Heart left ventricle (tissue), 16 donors: ENCODE measurements at regions not wholly inside any gene's neighbourhood (a gene's known extent, or its start where the extent isn't known, plus 50 kb on each side); places are given as distances from the start of the nearest gene placed in this dataset.
A peak's percentile ranks its signal among the peaks of the same experiment; 100 is the strongest.

Experiments
- ATAC-seq, 4 donors: fragments of 200-7000 bp; cut with Tn5 transposase; one replicate each; pipeline ENCODE4 v1.9.1; 2020 to 2022; ENCODE audit warnings: moderate library complexity in 4 of 4, mild to moderate bottlenecking in 3 of 4, moderate number of reproducible peaks in 1 of 4
- DNase-seq, 5 donors: peaks; one replicate each; pipeline ENCODE4 v3.0.0-alpha.2; 2020
- H3K27ac ChIP-seq, 12 donors: fragments of 200-600 bp; sonication (generic) in 4 of 12; one replicate each; pipeline versions ENCODE4 v1.5.0 to v1.8.0; 2016 to 2022; ENCODE audit warnings: mild to moderate bottlenecking in 2 of 12
- H3K27me3 ChIP-seq, 9 donors: fragments of 200-600 bp; sonication (generic) in 2 of 9; one replicate each; pipeline versions ENCODE4 v1.5.1 to v1.8.0; 2016 to 2022; ENCODE audit warnings: mild to moderate bottlenecking in 3 of 9
- H3K36me3 ChIP-seq, 9 donors: fragments of 200-600 bp; sonication (generic) in 2 of 9; one replicate each; pipeline versions ENCODE4 v1.5.0 to v1.8.0; 2018 to 2022; ENCODE audit warnings: mild to moderate bottlenecking in 2 of 9
- H3K4me1 ChIP-seq, 12 donors: fragments of 200-600 bp; sonication (generic) in 4 of 12; one replicate each; pipeline versions ENCODE4 v1.5.0 to v1.8.0; 2016 to 2022; ENCODE audit warnings: mild to moderate bottlenecking in 3 of 12
- H3K4me3 ChIP-seq, 12 donors: fragments of 200-600 bp; sonication (generic) in 4 of 12; one replicate each; pipeline versions ENCODE4 v1.5.0 to v1.8.0; 2017 to 2022; ENCODE audit warnings: mild to moderate bottlenecking in 9 of 12, moderate library complexity in 4 of 12
- H3K9me3 ChIP-seq, 12 donors: fragments of 200-600 bp; sonication (generic) in 4 of 12; one replicate each; pipeline versions ENCODE4 v1.5.0 to v1.8.0; 2016 to 2022; ENCODE audit warnings: mild to moderate bottlenecking in 1 of 12
- CTCF ChIP-seq, 12 donors: fragments of 200-600 bp; sonication (generic) in 4 of 12; IDR thresholded peaks; one replicate each; pipeline versions ENCODE4 v1.5.0 to v1.8.0; 2018 to 2022; ENCODE audit warnings: antibody characterized with exemption in 12 of 12, mild to moderate bottlenecking in 5 of 12
- POLR2A ChIP-seq, 2 donors: fragments of 450-650 bp; IDR thresholded peaks; one replicate each; pipeline ENCODE4 v1.6.1; 2017; ENCODE audit warnings: antibody characterized with exemption in 2 of 2, mild to moderate bottlenecking in 2 of 2, moderate library complexity in 2 of 2
- WGBS, 4 donors: extraction: QIAGEN DNeasy Blood & Tissue Kit in 2 of 4; methylation state at CpG; one replicate each; pipeline versions ENCODE4 v1.1.5 to v1.1.7; 2013 to 2018; 5-methylcytosine and 5-hydroxymethylcytosine counted together
- intact Hi-C, 10 donors: fragments of 100-400 bp; cut with DNase I; formaldehyde crosslinking; loops; one replicate each; pipeline versions ENCODE4 v1.11.1 to v1.14.2; 2022
- donor health status: ischemic (EF 13 %, LVEDD 7.1; RV severe dilation, severe dysfunction).
- donor health status: healthy with polysubstance abuse.
- donor health status: DM: no; HTN: yes; CAD: no.
- donor health status: DM: no; HTN: no; CAD: no.
- donor health status: ischemic (EF 25% LVEDD 6.9; RV normal size, moderate dysfunction).
- donor health status: ischemic (EF 25% LVEDD 5.7; RV mildly dilated, moderate dysfunction).
- donor health status: healthy.
- donor health status: DM: yes; HTN: yes; CAD: no.
- donor health status: ischemic (EF 35%, LVEDD 5.7; RV mildly dilated, moderate dysfunction).
- donor health status: nonischemic (EF 11% LVEDD 7.7; RV severe dilation, severe dysfunction).
- donor health status: DM: yes; HTN: yes; CAD: no.
- donor health status: PGD.
- donor health status: ischemic (EF 29% LVEDD 5.4; RV normal size, mild dysfunction).
- donor health status: nonischemic (EF 23%, LVEDD 6.1; RV moderate dilation, normal function).

GRCh38 chr5:134463176-134463720, 51.6 kb upstream of the CDKN2AIPNL start:
- H3K36me3 ChIP-seq = no peaks in the 10 kb centered on the region
- ATAC-seq = no peak
- TF ChIP-seq POLR2A (IDR thresholded peaks at IDR 0.05) (no peak), CTCF (IDR thresholded peaks at IDR 0.05) (no peak)
- H3K9me3 ChIP-seq = no peaks in the 10 kb centered on the region
- DNase-seq = no peak
- intact Hi-C loops = loop anchor here in 1 of 10 donors (1.0 kb wide), 1 partner anchor 23 kb away; no protein-coding TSS in a partner anchor
- peaks cover 3 to 56% (median 38%) of the 10 kb centered on the region in 12 donors for H3K4me1 ChIP-seq
- H3K4me3 ChIP-seq = no peak overlapping the region
- WGBS, 4 donors = 91 to 99% (median 96%) methylated on average over 7 of the region's 7 CpGs
- H3K27ac ChIP-seq = peak overlapping the region in 1 of 12 donors; percentile 7
- H3K27me3 ChIP-seq = no peaks in the 10 kb centered on the region

GRCh38 chr5:134462761-134463160, 51.1 kb upstream of the CDKN2AIPNL start:
- Histone ChIP-seq H3K4me1 (peaks cover 3 to 60% (median 40%) of the 10 kb centered on the region in 12 donors), H3K27ac (peak overlapping the region in 1 of 12 donors; percentile 7), H3K9me3 (no peaks in the 10 kb centered on the region), H3K27me3 (no peaks in the 10 kb centered on the region), H3K36me3 (no peaks in the 10 kb centered on the region), H3K4me3 (no peak overlapping the region)
- DNase-seq (no peak), ATAC-seq (no peak)
- intact Hi-C loops = loop anchor here in 1 of 10 donors (1.0 kb wide), 1 partner anchor 22 kb away; no protein-coding TSS in a partner anchor
- WGBS, 4 donors = 85 to 90% (median 87%) methylated on average over 6 of the region's 6 CpGs
- TF ChIP-seq POLR2A (IDR thresholded peaks at IDR 0.05) (no peak), CTCF (IDR thresholded peaks at IDR 0.05) (no peak)

GRCh38 chr5:134462047-134462575, 50.4 kb upstream of the CDKN2AIPNL start:
- Histone ChIP-seq H3K4me1 (peaks cover 3 to 58% (median 37%) of the 10 kb centered on the region in 12 donors), H3K27me3 (no peaks in the 10 kb centered on the region), H3K27ac (peak overlapping the region in 1 of 12 donors; percentile 23), H3K4me3 (no peak overlapping the region), H3K36me3 (no peaks in the 10 kb centered on the region), H3K9me3 (no peaks in the 10 kb centered on the region)
- intact Hi-C loops = no loop called here
- no peak for DNase-seq
- WGBS, 4 donors = 62 to 82% (median 72%) methylated on average over 2 of the region's 2 CpGs
- no peak for ATAC-seq
- TF ChIP-seq CTCF (IDR thresholded peaks at IDR 0.05) = no peak
- TF ChIP-seq POLR2A (IDR thresholded peaks at IDR 0.05) = no peak
